ENCODE measurements at regions not wholly inside any gene's neighbourhood (a gene's known extent, or its start where the extent isn't known, plus 50 kb on each side); places are given as distances from the start of the nearest gene placed in this dataset.

DNA sequence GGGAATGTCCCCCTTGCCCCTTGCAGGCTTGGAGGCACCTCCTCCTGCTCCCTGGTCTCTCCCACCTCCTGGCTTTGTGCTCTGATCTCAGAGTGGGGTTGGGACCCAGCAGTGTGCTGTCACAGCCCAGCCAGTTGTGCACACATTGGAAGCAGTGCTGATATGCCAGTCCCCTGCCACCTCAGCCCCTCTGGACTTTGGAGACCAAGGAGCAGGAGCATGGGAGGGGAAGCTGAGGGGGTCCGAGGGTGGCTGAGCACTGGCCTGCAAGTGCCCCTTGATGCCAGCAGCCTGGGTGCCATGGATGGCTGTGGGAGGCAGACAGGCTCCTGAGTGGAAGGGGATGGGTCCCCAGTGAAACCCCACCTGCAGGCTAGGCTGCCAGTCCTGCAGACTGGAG lies 235.4 kb downstream of the ZNF716 start:
- WGBS, 4 donors: 38 to 56% (median 47%) methylated on average over 1 of the region's 1 CpG; no CpG with 5 or more reads in 1 of the 4 donors
- Histone ChIP-seq H3K4me1 (replicated peaks in 1 of 2) (no peaks in the 10 kb centered on the region), H3K4me3 (no peak overlapping the region), H3K9me3 (replicated peaks in 1 of 3) (no peaks in the 10 kb centered on the region), H3K27ac (no peak overlapping the region), H3K36me3 (replicated peaks in 1 of 2) (no peaks in the 10 kb centered on the region), H3K27me3 (no peaks in the 10 kb centered on the region)
- intact Hi-C loops (cut with DNase I): no loop called here
- no peak for DNase-seq
- no peak for TF ChIP-seq POLR2A (IDR thresholded peaks at IDR 0.05)
- TF ChIP-seq, protein P1, sequence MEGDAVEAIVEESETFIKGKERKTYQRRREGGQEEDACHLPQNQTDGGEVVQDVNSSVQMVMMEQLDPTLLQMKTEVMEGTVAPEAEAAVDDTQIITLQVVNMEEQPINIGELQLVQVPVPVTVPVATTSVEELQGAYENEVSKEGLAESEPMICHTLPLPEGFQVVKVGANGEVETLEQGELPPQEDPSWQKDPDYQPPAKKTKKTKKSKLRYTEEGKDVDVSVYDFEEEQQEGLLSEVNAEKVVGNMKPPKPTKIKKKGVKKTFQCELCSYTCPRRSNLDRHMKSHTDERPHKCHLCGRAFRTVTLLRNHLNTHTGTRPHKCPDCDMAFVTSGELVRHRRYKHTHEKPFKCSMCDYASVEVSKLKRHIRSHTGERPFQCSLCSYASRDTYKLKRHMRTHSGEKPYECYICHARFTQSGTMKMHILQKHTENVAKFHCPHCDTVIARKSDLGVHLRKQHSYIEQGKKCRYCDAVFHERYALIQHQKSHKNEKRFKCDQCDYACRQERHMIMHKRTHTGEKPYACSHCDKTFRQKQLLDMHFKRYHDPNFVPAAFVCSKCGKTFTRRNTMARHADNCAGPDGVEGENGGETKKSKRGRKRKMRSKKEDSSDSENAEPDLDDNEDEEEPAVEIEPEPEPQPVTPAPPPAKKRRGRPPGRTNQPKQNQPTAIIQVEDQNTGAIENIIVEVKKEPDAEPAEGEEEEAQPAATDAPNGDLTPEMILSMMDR (IDR thresholded peaks at IDR 0.05): no peak

Measured in adrenal gland (tissue), 9 donors.